SW 1271 (cell line): ENCODE measurements at regions not wholly inside any gene's neighbourhood (a gene's known extent, or its start where the extent isn't known, plus 50 kb on each side); places are given as distances from the start of the nearest gene placed in this dataset.
A peak's percentile ranks its signal among the peaks of the same experiment; 100 is the strongest.

Source experiments
- DNase-seq, 2 experiments: peaks; one replicate each; lab custom pipeline; 2025; lab: John Stamatoyannopoulos, UW

DNA sequence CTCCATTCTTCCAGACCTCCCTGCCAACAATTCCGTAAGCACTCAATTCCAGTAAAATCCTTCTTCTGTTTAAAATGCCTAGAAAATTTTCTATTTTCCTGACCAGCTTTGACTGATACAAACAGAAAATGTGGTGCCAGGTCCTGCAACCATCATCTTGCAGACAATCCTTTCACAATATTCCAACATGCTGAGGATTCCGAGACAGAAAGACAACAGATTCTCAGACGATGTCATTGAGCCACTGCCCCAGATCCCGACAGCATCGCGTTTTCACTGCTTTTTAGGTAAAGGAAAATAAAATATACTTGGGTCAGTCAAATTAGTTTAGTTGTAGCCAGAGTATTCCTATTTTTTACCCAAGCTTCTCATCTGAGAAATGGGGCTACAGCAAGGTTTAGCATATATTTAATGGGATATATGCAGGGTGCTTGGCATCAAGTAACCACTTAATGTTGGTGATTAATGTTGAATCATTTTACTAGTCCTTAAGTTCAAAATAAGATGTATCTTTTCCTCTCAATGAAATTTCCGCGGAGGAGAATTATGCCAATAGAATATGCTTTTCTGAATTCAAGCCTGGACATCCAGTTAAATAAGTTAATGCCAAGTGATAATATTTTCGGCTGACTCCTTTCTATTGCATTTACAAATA lies 866.6 kb downstream of the SLC4A3 start:
- DNase-seq, result no peak

GRCh38 chr2:220496513-220496912 lies 869.1 kb downstream of the SLC4A3 start:
- no peak for DNase-seq

DNA sequence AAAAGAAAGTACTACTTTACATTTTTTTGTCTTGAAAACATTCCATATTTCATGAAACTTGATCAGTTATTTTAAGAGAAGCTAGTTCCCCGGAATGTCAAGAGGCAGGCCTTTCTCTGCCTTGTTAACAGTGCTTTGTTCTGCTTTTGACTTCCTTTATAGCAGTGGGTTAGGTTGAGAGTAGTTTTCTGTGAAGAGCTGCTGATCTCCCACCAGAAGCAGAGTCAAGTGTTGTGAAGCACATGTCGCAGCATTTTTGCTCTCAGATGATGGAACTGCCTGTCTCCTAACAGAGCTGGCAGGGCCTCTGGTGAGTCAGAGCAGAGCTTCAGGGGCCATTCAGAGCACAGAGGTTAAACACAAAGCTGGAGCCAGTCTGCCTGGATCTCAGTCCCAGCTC lies 871.8 kb downstream of the SLC4A3 start:
- DNase-seq, result peak in 1 of 2 experiments; percentile 11

DNA sequence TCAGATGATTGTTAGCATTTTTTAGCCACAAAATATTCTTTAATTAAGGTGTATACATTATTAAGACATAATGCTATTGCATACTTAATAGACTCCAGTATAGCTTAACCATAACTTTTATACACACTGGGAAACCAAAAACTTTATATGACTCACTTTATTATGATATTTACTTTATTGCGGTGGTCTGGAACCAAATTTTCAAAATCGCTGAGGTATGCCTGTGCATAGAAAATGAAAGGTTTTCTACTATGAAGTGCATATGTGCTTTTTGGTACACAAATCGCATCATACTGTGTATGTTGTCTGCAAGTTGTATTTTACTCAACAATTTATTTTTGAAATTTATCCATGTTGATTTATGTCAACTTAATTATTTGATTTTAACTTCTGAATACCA lies 875.1 kb downstream of the SLC4A3 start:
- no peak for DNase-seq

DNA sequence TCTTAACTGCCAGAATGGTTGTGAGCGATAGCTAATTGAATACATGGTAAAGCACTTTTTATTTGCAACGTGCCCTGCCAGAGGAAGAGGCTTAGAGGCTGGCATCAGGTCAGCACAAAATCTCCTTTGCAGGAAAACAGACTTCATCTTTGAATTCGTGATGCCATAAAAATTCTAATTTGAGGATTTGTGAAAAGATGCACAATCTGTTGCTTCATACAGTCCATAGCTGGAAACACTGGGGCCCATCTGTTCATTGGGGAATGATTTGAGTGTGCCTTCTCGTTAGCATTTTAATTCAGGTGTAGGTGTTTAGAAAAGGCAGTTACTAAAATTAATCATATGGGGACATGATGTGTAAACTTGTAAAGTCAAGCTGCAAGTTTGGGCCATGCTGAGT lies 876.0 kb downstream of the SLC4A3 start:
- DNase-seq, result no peak

GRCh38 chr2:220504938-220505503 lies 877.6 kb downstream of the SLC4A3 start:
- DNase-seq, result peak; percentile 26 to 37

DNA sequence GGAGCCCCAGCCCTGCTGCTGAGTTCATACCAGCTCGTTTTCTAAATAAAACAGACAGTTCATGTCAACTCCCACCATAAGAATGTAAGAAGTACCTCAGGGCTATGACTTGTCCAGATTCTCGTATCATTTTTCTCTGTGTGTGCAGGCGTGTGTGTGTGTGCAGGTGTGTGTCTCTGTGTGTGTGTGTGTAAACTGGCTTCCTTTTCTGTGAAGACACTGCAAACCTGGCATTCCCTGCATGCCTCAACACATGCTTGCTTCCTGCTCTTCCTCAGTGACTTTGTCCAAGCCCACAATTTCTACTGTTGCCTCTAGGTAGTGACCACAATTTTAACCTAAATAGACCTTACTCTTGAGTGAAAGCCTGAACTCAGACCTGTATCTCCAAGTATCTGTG lies 879.0 kb downstream of the SLC4A3 start:
- no peak for DNase-seq

- DNase-seq, result no peak
These were observed 881.8 kb downstream of the SLC4A3 start for GRCh38 chr2:220509096-220509757.

DNA sequence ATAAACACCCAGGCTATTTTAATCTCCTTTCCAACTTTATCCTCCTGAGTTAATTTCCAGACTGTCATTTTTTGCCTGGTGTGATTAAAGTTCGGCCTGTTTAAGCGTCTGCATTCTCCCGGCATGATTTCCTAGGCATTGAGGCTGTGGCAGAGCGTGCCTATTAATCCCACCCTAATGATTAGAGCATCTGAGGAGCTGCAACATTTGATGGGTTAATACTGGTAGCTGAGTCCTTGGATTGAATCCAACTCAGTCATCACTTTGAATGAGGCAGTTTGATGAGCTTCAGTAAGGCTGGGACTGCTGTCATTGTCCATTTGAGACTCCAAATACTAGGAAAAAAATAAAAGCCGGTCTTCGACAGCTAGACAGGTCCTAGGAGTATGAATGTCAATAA lies 882.5 kb downstream of the SLC4A3 start:
- DNase-seq, result no peak

- DNase-seq, result peak in 1 of 2 experiments; percentile 16
These were observed 883.2 kb downstream of the SLC4A3 start for GRCh38 chr2:220510668-220511067.

GRCh38 chr2:220512419-220512818 lies 885.0 kb downstream of the SLC4A3 start:
- peak; percentile 16 to 40 for DNase-seq

- no peak for DNase-seq
These were observed 886.3 kb downstream of the SLC4A3 start for GRCh38 chr2:220513573-220514288.

DNA sequence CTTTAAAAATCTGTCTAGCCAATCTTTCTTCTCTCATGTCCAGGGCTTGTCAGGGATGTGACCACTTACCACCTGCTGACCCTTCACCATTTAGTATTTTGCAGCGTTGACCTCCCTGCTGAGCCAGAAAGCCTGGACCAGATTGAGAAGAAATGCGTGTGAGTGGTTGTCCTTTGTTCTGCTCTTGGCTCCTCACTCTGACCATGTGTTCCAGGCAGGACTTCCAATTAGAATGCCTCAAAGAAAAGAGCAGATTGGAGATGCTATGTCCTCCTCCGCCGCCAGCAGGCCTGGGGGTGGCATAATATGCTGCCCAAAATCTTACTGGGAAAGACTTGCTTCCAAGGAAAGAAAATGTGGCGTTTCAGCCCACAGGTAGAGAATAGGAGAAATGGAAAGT lies 894.1 kb downstream of the SLC4A3 start:
- no peak for DNase-seq

- DNase-seq, result no peak
These were observed 900.8 kb downstream of the SLC4A3 start for GRCh38 chr2:220528180-220528675.

DNA sequence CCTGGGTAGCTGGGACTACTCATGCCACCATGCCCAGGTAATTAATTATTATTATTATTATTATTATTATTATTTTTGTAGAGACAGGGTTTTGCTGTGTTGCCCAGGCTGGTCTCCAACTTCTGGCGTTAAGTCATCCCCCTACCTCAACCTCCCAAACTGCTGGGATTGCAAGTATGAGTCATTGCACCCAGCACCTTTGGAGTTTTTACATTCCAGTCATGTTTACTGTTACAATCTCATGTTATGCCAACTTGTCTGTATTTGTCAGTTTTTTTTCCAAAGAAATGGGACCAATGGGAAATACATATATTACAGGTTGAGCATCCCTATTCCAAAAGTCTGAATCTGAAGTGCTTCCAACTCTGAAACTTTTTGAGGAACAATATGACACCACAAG lies 903.8 kb downstream of the SLC4A3 start:
- no peak for DNase-seq

- peak; percentile 36 to 64 for DNase-seq
These were observed 906.1 kb downstream of the SLC4A3 start for GRCh38 chr2:220533485-220533884.

GRCh38 chr2:220539481-220539880 lies 912.1 kb downstream of the SLC4A3 start:
- no peak for DNase-seq

- no peak for DNase-seq
These were observed 916.6 kb downstream of the SLC4A3 start for GRCh38 chr2:220544049-220544448.

GRCh38 chr2:220550995-220551700 lies 923.7 kb downstream of the SLC4A3 start:
- DNase-seq, result no peak

GRCh38 chr2:220552790-220553535 lies 925.5 kb downstream of the SLC4A3 start:
- no peak for DNase-seq

DNA sequence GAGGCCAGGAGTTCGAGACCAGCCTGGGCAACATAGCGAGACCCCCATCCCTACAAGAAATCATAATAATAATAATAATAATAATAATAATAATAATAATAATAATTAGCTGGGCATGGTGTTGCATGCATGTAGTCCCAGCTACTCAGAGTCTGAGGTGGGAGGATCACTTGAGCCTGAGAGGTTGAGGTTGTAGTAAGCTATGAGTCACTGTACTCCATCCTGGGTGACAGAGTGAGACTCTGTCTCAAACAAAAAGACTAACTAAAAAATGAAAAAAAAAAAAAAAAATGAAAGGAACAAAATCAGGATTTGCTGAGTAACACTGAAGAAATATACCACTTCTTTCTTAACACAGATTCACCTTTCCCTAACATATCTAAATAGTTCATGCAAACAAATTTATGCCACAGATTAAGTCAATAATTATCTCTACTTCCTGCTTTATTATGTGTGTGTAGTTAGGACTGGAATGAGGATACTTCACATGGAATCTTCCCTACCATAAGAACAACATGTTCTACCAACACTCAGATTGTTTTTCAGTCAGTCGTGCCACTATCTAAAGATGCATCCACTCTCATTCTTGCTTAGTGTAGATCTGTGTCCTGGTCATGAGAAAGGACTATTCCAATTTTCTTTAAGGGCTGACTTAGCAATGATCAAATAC lies 928.7 kb downstream of the SLC4A3 start:
- no peak for DNase-seq
